ACC112 (cell line): ENCODE measurements at regions not wholly inside any gene's neighbourhood (a gene's known extent, or its start where the extent isn't known, plus 50 kb on each side); places are given as distances from the start of the nearest gene placed in this dataset.

Source experiments
- H2AFZ ChIP-seq: fragments of 200-600 bp; sonication (generic); one replicate; pipeline ENCODE4 v1.6.0; 2017; ENCODE audit warnings: antibody characterized with exemption, low read length; ENCODE audit not compliant: unreplicated experiment
- H3K27ac ChIP-seq: fragments of 200-600 bp; sonication (generic); 2 replicates; pipeline ENCODE4 v1.5.1; 2014; ENCODE audit warnings: low read depth, mild to moderate bottlenecking, antibody characterized with exemption, low read length, moderate library complexity
- H3K27me3 ChIP-seq: fragments of 200-600 bp; sonication (generic); 2 replicates; pipeline ENCODE4 v1.6.1; 2014; ENCODE audit warnings: mild to moderate bottlenecking, antibody characterized with exemption, low read length, moderate library complexity, mixed read lengths; ENCODE audit not compliant: insufficient read depth
- H3K36me3 ChIP-seq: fragments of 200-600 bp; sonication (generic); 2 replicates; pipeline ENCODE4 v1.6.1; 2016; ENCODE audit warnings: mild to moderate bottlenecking, antibody characterized with exemption, low read length, moderate library complexity, mixed read lengths; ENCODE audit not compliant: insufficient read depth
- H3K4me1 ChIP-seq: fragments of 200-600 bp; sonication (generic); one replicate; pipeline ENCODE4 v1.6.1; 2016; ENCODE audit warnings: low read length, mixed read lengths; ENCODE audit not compliant: insufficient read depth, unreplicated experiment, control insufficient read depth
- H3K4me3 ChIP-seq: fragments of 200-600 bp; sonication (generic); 2 replicates; pipeline ENCODE4 v1.5.1; 2014; ENCODE audit warnings: mild to moderate bottlenecking, low read depth, low read length
- H3K79me2 ChIP-seq: fragments of 200-600 bp; sonication (generic); one replicate; pipeline ENCODE4 v1.6.0; 2016; ENCODE audit warnings: low read length; ENCODE audit not compliant: control insufficient read depth, unreplicated experiment, insufficient read depth

GRCh38 chr2:195468771-195469170, 188.3 kb upstream of the SLC39A10 start:
- Histone ChIP-seq H3K4me1 (no peaks in the 10 kb centered on the region), H3K4me3 (no peak overlapping the region), H2AFZ (no peak overlapping the region), H3K79me2 (no peaks in the 10 kb centered on the region), H3K27ac (no peak overlapping the region), H3K27me3 (no peaks in the 10 kb centered on the region), H3K36me3 (no peaks in the 10 kb centered on the region)

GRCh38 chr2:195466427-195466826, 190.6 kb upstream of the SLC39A10 start:
- H3K4me1 ChIP-seq: no peaks in the 10 kb centered on the region
- no peak overlapping the region for H2AFZ ChIP-seq
- no peak overlapping the region for H3K27ac ChIP-seq
- H3K27me3 ChIP-seq: no peaks in the 10 kb centered on the region
- H3K79me2 ChIP-seq: no peaks in the 10 kb centered on the region
- no peaks in the 10 kb centered on the region for H3K36me3 ChIP-seq
- no peak overlapping the region for H3K4me3 ChIP-seq

DNA sequence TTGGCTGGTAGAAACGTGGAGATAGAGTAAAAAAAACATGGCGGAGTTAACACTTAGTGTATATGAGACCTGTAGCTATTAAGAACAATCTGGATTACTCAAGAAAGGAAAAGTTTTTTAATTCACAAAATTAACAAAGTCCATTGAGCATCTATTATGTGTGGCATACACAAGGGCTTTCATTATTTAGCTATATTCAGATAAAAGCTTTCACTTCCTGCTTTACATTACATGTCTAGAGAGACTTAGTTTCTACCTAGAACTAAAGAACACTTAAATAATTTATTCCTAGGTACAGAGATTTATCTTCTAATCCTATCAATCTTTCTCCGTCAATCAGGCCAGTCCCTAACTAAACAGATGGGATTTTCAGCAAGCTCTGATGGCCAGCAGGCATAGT, 196.0 kb upstream of the SLC39A10 start:
- no peak overlapping the region for H3K27ac ChIP-seq
- no peaks in the 10 kb centered on the region for H3K79me2 ChIP-seq
- no peak overlapping the region for H3K4me3 ChIP-seq
- no peaks in the 10 kb centered on the region for H3K36me3 ChIP-seq
- H3K27me3 ChIP-seq: no peaks in the 10 kb centered on the region
- peaks cover 5% of the 10 kb centered on the region for H3K4me1 ChIP-seq
- H2AFZ ChIP-seq: no peak overlapping the region

GRCh38 chr2:195458936-195459335, 198.1 kb upstream of the SLC39A10 start:
- Histone ChIP-seq H3K4me1 (peaks cover 5% of the 10 kb centered on the region), H3K27ac (peak overlapping the region; percentile 14; the same call in 1 of the 2 replicates), H3K27me3 (no peaks in the 10 kb centered on the region), H3K36me3 (no peaks in the 10 kb centered on the region), H3K79me2 (no peaks in the 10 kb centered on the region), H3K4me3 (no peak overlapping the region), H2AFZ (no peak overlapping the region)

DNA sequence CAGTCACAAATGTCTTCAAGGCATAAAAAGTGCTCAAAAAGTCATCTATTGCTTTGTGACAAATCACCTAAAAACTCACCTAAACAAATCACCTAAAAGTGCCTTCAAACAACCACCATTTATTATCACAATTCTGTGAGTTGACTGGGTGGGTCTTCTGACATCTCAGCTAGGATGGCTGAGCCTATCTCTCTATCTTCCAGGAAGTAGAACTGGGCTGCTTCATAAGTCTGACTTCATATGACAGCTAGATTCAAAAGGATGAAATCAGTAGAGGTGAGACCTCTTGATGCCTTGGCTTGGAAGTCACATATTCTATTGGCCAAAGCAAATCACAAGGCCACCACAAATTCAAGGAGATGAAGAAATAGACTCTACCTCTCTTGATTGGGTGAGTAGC, 199.2 kb upstream of the SLC39A10 start:
- Histone ChIP-seq H3K4me3 (no peak overlapping the region), H2AFZ (no peak overlapping the region), H3K79me2 (no peaks in the 10 kb centered on the region), H3K4me1 (peaks cover 5% of the 10 kb centered on the region), H3K27ac (no peak overlapping the region), H3K36me3 (no peaks in the 10 kb centered on the region), H3K27me3 (no peaks in the 10 kb centered on the region)

DNA sequence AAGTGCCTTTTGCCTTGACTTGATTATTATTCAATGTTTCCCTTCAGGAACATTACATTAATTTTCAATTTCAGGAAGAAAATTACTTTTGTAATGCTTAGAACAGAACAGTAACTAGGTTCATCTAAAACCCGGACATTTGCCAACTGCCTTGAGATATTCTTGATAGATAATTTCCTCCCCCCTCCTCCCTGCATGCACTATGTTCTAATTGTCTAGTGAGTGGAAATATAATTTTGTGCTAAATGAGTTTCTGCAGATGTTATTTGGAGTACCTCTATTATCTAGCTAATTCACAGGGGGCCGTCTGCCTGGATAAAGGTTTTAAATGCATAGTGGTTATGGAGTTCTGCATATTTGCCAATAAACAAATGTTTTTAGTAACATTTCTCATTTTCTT, 200.3 kb upstream of the SLC39A10 start:
- H3K4me1 ChIP-seq: peaks cover 5% of the 10 kb centered on the region
- H3K79me2 ChIP-seq: no peaks in the 10 kb centered on the region
- no peaks in the 10 kb centered on the region for H3K27me3 ChIP-seq
- no peak overlapping the region for H3K27ac ChIP-seq
- no peaks in the 10 kb centered on the region for H3K36me3 ChIP-seq
- no peak overlapping the region for H2AFZ ChIP-seq
- no peak overlapping the region for H3K4me3 ChIP-seq

DNA sequence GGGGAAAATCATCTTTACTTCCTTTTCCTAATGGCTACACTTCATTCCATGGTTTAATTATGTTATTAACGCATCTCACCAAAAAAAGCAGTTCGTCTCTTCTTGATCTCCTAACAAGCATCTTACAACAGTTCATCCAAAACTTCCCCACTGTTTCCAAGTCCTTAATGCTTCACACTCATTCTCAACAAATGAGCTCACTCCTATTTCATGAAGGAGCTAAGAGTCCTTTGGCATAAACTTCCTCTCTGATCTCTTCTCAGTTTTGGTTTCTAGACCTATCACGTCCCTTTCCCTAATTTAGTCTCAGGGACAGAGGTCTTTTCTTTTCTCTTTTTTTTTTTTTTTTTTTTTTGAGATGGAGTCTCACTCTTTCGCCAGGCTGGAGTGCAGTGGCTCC, 205.9 kb upstream of the SLC39A10 start:
- no peaks in the 10 kb centered on the region for H3K79me2 ChIP-seq
- no peak overlapping the region for H2AFZ ChIP-seq
- no peaks in the 10 kb centered on the region for H3K4me1 ChIP-seq
- H3K36me3 ChIP-seq: no peaks in the 10 kb centered on the region
- no peak overlapping the region for H3K27ac ChIP-seq
- H3K27me3 ChIP-seq: no peaks in the 10 kb centered on the region
- H3K4me3 ChIP-seq: no peak overlapping the region

GRCh38 chr2:195450552-195451113, 206.4 kb upstream of the SLC39A10 start:
- Histone ChIP-seq H3K36me3 (no peaks in the 10 kb centered on the region), H2AFZ (peak overlapping the region; percentile 46), H3K4me3 (no peak overlapping the region), H3K27ac (no peak overlapping the region), H3K79me2 (no peaks in the 10 kb centered on the region), H3K27me3 (no peaks in the 10 kb centered on the region), H3K4me1 (peaks cover under 1% of the 10 kb centered on the region)

GRCh38 chr2:195447323-195447975, 209.6 kb upstream of the SLC39A10 start:
- Histone ChIP-seq H3K79me2 (no peaks in the 10 kb centered on the region), H3K36me3 (no peaks in the 10 kb centered on the region), H2AFZ (no peak overlapping the region), H3K27me3 (no peaks in the 10 kb centered on the region), H3K4me3 (no peak overlapping the region), H3K27ac (no peak overlapping the region), H3K4me1 (peaks cover 4% of the 10 kb centered on the region)

DNA sequence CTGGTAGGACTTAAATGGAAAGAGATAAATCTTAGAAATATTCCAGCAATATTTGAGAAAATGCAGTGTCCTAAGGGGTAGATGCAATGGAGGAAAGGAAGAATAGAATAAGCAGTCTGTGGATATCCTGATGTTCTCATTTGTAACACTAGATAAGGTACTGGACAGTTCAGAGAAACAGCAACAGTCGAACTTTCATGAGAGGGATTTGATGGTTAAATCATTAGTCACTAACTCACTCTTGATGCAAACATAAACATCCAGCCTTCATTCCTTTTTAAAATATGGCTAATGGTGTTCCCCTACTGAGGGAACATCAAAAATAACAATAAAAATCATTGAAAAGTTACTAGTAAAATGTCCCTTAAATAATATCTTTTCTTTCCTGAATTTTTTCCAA, 211.4 kb upstream of the SLC39A10 start:
- no peaks in the 10 kb centered on the region for H3K27me3 ChIP-seq
- H3K27ac ChIP-seq: no peak overlapping the region
- H3K36me3 ChIP-seq: no peaks in the 10 kb centered on the region
- H3K4me3 ChIP-seq: no peak overlapping the region
- H3K79me2 ChIP-seq: no peaks in the 10 kb centered on the region
- H2AFZ ChIP-seq: no peak overlapping the region
- H3K4me1 ChIP-seq: peaks cover 4% of the 10 kb centered on the region

GRCh38 chr2:195443926-195444325, 213.1 kb upstream of the SLC39A10 start:
- Histone ChIP-seq H3K27me3 (no peaks in the 10 kb centered on the region), H3K4me1 (peaks cover 4% of the 10 kb centered on the region), H2AFZ (no peak overlapping the region), H3K4me3 (no peak overlapping the region), H3K36me3 (no peaks in the 10 kb centered on the region), H3K79me2 (no peaks in the 10 kb centered on the region), H3K27ac (no peak overlapping the region)
